ENCODE measurements at regions not wholly inside any gene's neighbourhood (a gene's known extent, or its start where the extent isn't known, plus 50 kb on each side); places are given as distances from the start of the nearest gene placed in this dataset.

DNA sequence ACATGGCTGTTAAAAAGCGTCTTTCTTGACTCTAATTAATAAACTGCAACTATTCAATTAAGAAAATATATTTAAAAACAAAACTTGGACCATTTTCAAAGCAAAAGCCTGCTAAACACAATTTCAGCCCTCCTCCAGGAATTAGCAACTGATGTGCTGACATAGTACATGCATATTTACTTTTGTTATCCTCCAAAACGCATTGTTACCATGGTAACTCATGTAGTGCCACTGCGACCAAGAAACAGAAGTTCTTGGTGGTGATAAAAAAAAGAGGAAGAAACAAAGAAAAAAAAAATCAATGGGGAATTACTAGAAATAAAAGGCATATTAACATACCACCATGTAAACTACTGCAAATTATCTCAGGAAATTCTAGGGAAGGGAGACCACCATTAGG lies 793.4 kb upstream of the CDH8 start:
- in situ Hi-C loops (cut with MboI) (no loop called here), intact Hi-C loops (cut with micrococcal nuclease; ENCODE audit: unreplicated experiment) (no loop called here)
- H3K27ac ChIP-seq (ENCODE audit: control insufficient read depth, insufficient read depth): no peak overlapping the region
- no peak for TF ChIP-seq MYB (IDR thresholded peaks at IDR 0.05; ENCODE audit: borderline replicate concordance, low read depth, low read length)
- TF ChIP-seq CHD1 (IDR thresholded peaks at IDR 0.05; ENCODE audit: low read depth, low read length): no peak
- no peak for TF ChIP-seq SUZ12 (IDR thresholded peaks at IDR 0.05; ENCODE audit: unreplicated experiment)
- TF ChIP-seq, protein P1, sequence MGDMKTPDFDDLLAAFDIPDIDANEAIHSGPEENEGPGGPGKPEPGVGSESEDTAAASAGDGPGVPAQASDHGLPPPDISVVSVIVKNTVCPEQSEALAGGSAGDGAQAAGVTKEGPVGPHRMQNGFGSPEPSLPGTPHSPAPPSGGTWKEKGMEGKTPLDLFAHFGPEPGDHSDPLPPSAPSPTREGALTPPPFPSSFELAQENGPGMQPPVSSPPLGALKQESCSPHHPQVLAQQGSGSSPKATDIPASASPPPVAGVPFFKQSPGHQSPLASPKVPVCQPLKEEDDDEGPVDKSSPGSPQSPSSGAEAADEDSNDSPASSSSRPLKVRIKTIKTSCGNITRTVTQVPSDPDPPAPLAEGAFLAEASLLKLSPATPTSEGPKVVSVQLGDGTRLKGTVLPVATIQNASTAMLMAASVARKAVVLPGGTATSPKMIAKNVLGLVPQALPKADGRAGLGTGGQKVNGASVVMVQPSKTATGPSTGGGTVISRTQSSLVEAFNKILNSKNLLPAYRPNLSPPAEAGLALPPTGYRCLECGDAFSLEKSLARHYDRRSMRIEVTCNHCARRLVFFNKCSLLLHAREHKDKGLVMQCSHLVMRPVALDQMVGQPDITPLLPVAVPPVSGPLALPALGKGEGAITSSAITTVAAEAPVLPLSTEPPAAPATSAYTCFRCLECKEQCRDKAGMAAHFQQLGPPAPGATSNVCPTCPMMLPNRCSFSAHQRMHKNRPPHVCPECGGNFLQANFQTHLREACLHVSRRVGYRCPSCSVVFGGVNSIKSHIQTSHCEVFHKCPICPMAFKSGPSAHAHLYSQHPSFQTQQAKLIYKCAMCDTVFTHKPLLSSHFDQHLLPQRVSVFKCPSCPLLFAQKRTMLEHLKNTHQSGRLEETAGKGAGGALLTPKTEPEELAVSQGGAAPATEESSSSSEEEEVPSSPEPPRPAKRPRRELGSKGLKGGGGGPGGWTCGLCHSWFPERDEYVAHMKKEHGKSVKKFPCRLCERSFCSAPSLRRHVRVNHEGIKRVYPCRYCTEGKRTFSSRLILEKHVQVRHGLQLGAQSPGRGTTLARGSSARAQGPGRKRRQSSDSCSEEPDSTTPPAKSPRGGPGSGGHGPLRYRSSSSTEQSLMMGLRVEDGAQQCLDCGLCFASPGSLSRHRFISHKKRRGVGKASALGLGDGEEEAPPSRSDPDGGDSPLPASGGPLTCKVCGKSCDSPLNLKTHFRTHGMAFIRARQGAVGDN (IDR thresholded peaks at IDR 0.05): no peak
- no peak for TF ChIP-seq ZNF24 (IDR thresholded peaks at IDR 0.05)
- no peak for TF ChIP-seq PAX8 (IDR thresholded peaks at IDR 0.05)
- TF ChIP-seq, protein P2, sequence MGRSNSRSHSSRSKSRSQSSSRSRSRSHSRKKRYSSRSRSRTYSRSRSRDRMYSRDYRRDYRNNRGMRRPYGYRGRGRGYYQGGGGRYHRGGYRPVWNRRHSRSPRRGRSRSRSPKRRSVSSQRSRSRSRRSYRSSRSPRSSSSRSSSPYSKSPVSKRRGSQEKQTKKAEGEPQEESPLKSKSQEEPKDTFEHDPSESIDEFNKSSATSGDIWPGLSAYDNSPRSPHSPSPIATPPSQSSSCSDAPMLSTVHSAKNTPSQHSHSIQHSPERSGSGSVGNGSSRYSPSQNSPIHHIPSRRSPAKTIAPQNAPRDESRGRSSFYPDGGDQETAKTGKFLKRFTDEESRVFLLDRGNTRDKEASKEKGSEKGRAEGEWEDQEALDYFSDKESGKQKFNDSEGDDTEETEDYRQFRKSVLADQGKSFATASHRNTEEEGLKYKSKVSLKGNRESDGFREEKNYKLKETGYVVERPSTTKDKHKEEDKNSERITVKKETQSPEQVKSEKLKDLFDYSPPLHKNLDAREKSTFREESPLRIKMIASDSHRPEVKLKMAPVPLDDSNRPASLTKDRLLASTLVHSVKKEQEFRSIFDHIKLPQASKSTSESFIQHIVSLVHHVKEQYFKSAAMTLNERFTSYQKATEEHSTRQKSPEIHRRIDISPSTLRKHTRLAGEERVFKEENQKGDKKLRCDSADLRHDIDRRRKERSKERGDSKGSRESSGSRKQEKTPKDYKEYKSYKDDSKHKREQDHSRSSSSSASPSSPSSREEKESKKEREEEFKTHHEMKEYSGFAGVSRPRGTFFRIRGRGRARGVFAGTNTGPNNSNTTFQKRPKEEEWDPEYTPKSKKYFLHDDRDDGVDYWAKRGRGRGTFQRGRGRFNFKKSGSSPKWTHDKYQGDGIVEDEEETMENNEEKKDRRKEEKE (IDR thresholded peaks at IDR 0.05): no peak
- no peak for TF ChIP-seq CHD4 (IDR thresholded peaks at IDR 0.05)
- no peak for TF ChIP-seq NFYB (IDR thresholded peaks at IDR 0.05; ENCODE audit: insufficient read depth, low read depth, low read length)
- TF ChIP-seq, protein P3, sequence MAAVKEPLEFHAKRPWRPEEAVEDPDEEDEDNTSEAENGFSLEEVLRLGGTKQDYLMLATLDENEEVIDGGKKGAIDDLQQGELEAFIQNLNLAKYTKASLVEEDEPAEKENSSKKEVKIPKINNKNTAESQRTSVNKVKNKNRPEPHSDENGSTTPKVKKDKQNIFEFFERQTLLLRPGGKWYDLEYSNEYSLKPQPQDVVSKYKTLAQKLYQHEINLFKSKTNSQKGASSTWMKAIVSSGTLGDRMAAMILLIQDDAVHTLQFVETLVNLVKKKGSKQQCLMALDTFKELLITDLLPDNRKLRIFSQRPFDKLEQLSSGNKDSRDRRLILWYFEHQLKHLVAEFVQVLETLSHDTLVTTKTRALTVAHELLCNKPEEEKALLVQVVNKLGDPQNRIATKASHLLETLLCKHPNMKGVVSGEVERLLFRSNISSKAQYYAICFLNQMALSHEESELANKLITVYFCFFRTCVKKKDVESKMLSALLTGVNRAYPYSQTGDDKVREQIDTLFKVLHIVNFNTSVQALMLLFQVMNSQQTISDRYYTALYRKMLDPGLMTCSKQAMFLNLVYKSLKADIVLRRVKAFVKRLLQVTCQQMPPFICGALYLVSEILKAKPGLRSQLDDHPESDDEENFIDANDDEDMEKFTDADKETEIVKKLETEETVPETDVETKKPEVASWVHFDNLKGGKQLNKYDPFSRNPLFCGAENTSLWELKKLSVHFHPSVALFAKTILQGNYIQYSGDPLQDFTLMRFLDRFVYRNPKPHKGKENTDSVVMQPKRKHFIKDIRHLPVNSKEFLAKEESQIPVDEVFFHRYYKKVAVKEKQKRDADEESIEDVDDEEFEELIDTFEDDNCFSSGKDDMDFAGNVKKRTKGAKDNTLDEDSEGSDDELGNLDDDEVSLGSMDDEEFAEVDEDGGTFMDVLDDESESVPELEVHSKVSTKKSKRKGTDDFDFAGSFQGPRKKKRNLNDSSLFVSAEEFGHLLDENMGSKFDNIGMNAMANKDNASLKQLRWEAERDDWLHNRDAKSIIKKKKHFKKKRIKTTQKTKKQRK (IDR thresholded peaks at IDR 0.05; ENCODE audit: low read depth, low read length): no peak
- no peak overlapping the region for H3K9ac ChIP-seq (ENCODE audit: control insufficient read depth, insufficient read depth, low read length)
- SMC1A ChIA-PET (ENCODE audit: uncharacterized antibody, unreplicated experiment): interaction anchor here (0.6 kb wide), 1 partner anchor 121 kb away, joined by 3 read pairs; no protein-coding TSS in a partner anchor
- H3K4me3 ChIP-seq: no peak overlapping the region
- 18% methylated on average over 3 of the region's 3 CpGs for WGBS (ENCODE audit: insufficient coverage, insufficient replicate concordance, low lambda C conversion rate, missing lambda C conversion rate)
- no peak overlapping the region for H3K4me2 ChIP-seq (ENCODE audit: control insufficient read depth, insufficient read depth)
- no peak for DNase-seq (ENCODE audit: low read depth, low spot score)
- CTCF ChIA-PET: no interaction called here
- RAD21 ChIA-PET (ENCODE audit: unreplicated experiment): no interaction called here
- H3K36me3 ChIP-seq (ENCODE audit: control insufficient read depth in 2 of 2, insufficient read depth in 2 of 2, low read length in 1 of 2): no peaks in the 10 kb centered on the region
- H3K4me1 ChIP-seq (ENCODE audit: control insufficient read depth, insufficient read depth, low read length): no peaks in the 10 kb centered on the region
- FAIRE-seq: no peak
- no peak overlapping the region for H2AFZ ChIP-seq (ENCODE audit: control insufficient read depth, low read depth, low read length)
- ATAC-seq: no peak
- no peaks in the 10 kb centered on the region for H3K9me3 ChIP-seq (replicated peaks; ENCODE audit: control insufficient read depth, insufficient read depth, low read length)
- BruUV-seq (replicated peaks): no TSS peak
- POLR2A ChIA-PET: no interaction called here
- H3K27me3 ChIP-seq (replicated peaks in 1 of 2; ENCODE audit: control insufficient read depth in 2 of 2, insufficient read depth in 2 of 2, low read length in 1 of 2): no peaks in the 10 kb centered on the region
- H3K79me2 ChIP-seq (ENCODE audit: control insufficient read depth, insufficient read depth, low read length): no peaks in the 10 kb centered on the region
- H4K20me1 ChIP-seq (ENCODE audit: control insufficient read depth, insufficient read depth): no peaks in the 10 kb centered on the region
